GM10266 (cell line): ENCODE measurements at regions not wholly inside any gene's neighbourhood (a gene's known extent, or its start where the extent isn't known, plus 50 kb on each side); places are given as distances from the start of the nearest gene placed in this dataset.

Experiments
- DNase-seq: peaks from one replicate; pipeline ENCODE4 v3.0.0; 2012; ENCODE audit errors: extremely low spot score
- CTCF ChIP-seq: IDR thresholded peaks from 2 replicates; pipeline ENCODE4 v1.5.1; 2012; ENCODE audit warnings: mild to moderate bottlenecking, low read depth; ENCODE audit not compliant: control insufficient read depth, insufficient read depth; ENCODE audit errors: missing control alignments

GRCh38 chr6:167470101-167470835 lies 145.4 kb downstream of the TTLL2 start:
- no peak for DNase-seq
- no peak for TF ChIP-seq CTCF

GRCh38 chr6:167470836-167471547 lies 146.1 kb downstream of the TTLL2 start:
- no peak for DNase-seq
- TF ChIP-seq CTCF = no peak

- TF ChIP-seq CTCF = no peak
- DNase-seq = no peak
These were observed 146.7 kb downstream of the TTLL2 start for GRCh38 chr6:167471548-167471930.

- TF ChIP-seq CTCF = no peak
- no peak for DNase-seq
These were observed 147.3 kb downstream of the TTLL2 start for GRCh38 chr6:167472148-167472547.

GRCh38 chr6:167472880-167473279 lies 148.0 kb downstream of the TTLL2 start:
- no peak for DNase-seq
- TF ChIP-seq CTCF = no peak

GRCh38 chr6:167474171-167474570 lies 149.3 kb downstream of the TTLL2 start:
- no peak for DNase-seq
- TF ChIP-seq CTCF = no peak

GRCh38 chr6:167474725-167475124 lies 149.8 kb downstream of the TTLL2 start:
- no peak for DNase-seq
- no peak for TF ChIP-seq CTCF
